ENCODE measurements at regions not wholly inside any gene's neighbourhood (a gene's known extent, or its start where the extent isn't known, plus 50 kb on each side); places are given as distances from the start of the nearest gene placed in this dataset.

DNA sequence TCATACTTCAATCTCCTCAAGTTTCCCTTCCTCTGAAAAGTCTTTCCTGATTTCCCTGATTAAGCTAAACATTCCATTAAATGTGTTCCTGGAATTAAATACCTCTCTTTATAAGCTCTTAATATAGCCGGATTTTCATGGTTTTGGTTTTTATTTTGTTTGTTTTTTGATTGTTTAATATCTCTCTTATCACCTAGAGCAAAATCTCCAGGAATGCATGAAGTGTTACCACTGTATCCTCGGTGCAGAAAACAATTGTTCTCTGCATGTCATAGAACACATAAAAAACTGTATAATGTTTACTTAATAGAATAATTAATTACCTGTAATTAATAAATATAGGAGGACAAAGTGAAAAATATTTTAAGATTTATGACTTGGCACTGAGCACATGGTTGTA lies 86.2 kb downstream of the PCDH18 start:
- Histone ChIP-seq H4K20me1 (ENCODE audit: insufficient read depth, low read length) (no peaks in the 10 kb centered on the region), H2BK120ac (ENCODE audit: low read depth, low read length) (no peak overlapping the region), H3K18ac (ENCODE audit: low read depth, low read length) (no peak overlapping the region), H3K27ac (ENCODE audit: insufficient read depth, low read length) (no peak overlapping the region), H2BK20ac (ENCODE audit: low read depth, low read length) (no peak overlapping the region), H3K23ac (ENCODE audit: low read depth, low read length) (no peak overlapping the region), H2BK15ac (ENCODE audit: low read depth, low read length) (no peak overlapping the region), H2BK5ac (ENCODE audit: low read depth, low read length, poor library complexity, severe bottlenecking) (no peak overlapping the region), H2AK5ac (ENCODE audit: low read depth, low read length) (no peak overlapping the region), H3K9me3 (ENCODE audit: control insufficient read depth, insufficient read depth, low read length) (no peaks in the 10 kb centered on the region), H3K56ac (ENCODE audit: extremely low read depth, insufficient read depth, low read length) (no peak overlapping the region), H2AK9ac (replicated peaks; ENCODE audit: low read depth, low read length, poor library complexity) (no peak overlapping the region), H4K8ac (ENCODE audit: low read depth in 2 of 2, low read length in 2 of 2) (no peak overlapping the region), H3K4me3 (ENCODE audit: insufficient read depth, low read depth, low read length) (no peak overlapping the region), H3K4me2 (ENCODE audit: low read depth, low read length) (no peak overlapping the region), H3K9ac (ENCODE audit: low read depth, low read length) (no peak overlapping the region), H3K14ac (replicated peaks; ENCODE audit: low read depth, low read length) (no peak overlapping the region), H2AFZ (replicated peaks; ENCODE audit: low read length, poor library complexity) (no peak overlapping the region), H4K91ac (ENCODE audit: insufficient read depth, low read depth, low read length) (no peak overlapping the region), H3K36me3 (ENCODE audit: control insufficient read depth, insufficient read depth, low read length) (no peaks in the 10 kb centered on the region), H3K79me1 (ENCODE audit: low read depth in 1 of 2, low read length in 2 of 2) (no peaks in the 10 kb centered on the region), H3K4me1 (ENCODE audit: control insufficient read depth, insufficient read depth, low read length) (no peaks in the 10 kb centered on the region), H3K9me1 (ENCODE audit: insufficient read depth, low read length) (no peaks in the 10 kb centered on the region), H3K27me3 (ENCODE audit: control insufficient read depth, insufficient read depth, low read length) (no peaks in the 10 kb centered on the region), H4K5ac (ENCODE audit: low read depth, low read length) (no peak overlapping the region), H3K4ac (ENCODE audit: low read depth, low read length) (no peak overlapping the region)
- ATAC-seq (ENCODE audit: low read depth) = no peak
- ChIA-PET CTCF (interaction anchor here (0.6 kb wide), 1 partner anchor 276 kb away, joined by 3 read pairs; no protein-coding TSS in a partner anchor), POLR2A (ENCODE audit: unreplicated experiment) (no interaction called here)
- TF ChIP-seq RCOR1 (IDR thresholded peaks at IDR 0.05; ENCODE audit: insufficient replicate concordance, low read length) (no peak), POLR2A (IDR thresholded peaks at IDR 0.05; ENCODE audit: low read depth, low read length) (no peak), CEBPB (IDR thresholded peaks at IDR 0.05; ENCODE audit: low read depth, low read length) (no peak), BHLHE40 (IDR thresholded peaks at IDR 0.05; ENCODE audit: low read depth, low read length) (no peak), MXI1 (IDR thresholded peaks at IDR 0.05; ENCODE audit: borderline replicate concordance, low read depth, low read length) (no peak), NFE2L2 (IDR thresholded peaks at IDR 0.05; ENCODE audit: low read depth, low read length) (no peak), FOS (IDR thresholded peaks at IDR 0.05; ENCODE audit: low read depth, low read length) (no peak), MAZ (IDR thresholded peaks at IDR 0.05; ENCODE audit: borderline replicate concordance, low read depth, low read length) (no peak), USF2 (IDR thresholded peaks at IDR 0.05; ENCODE audit: low read depth, low read length) (no peak), RFX5 (IDR thresholded peaks at IDR 0.05; ENCODE audit: low read depth, low read length) (no peak)
- TF ChIP-seq, protein P1, sequence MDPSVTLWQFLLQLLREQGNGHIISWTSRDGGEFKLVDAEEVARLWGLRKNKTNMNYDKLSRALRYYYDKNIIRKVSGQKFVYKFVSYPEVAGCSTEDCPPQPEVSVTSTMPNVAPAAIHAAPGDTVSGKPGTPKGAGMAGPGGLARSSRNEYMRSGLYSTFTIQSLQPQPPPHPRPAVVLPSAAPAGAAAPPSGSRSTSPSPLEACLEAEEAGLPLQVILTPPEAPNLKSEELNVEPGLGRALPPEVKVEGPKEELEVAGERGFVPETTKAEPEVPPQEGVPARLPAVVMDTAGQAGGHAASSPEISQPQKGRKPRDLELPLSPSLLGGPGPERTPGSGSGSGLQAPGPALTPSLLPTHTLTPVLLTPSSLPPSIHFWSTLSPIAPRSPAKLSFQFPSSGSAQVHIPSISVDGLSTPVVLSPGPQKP (IDR thresholded peaks at IDR 0.05; ENCODE audit: borderline replicate concordance, low read depth, low read length) = no peak
- dilution Hi-C loops (cut with HindIII; ENCODE audit: low sequenced_read_pairs, unreplicated experiment) = no loop called here
- DNase-seq = no peak
- no TSS peak for BruUV-seq (replicated peaks)
- in situ Hi-C loops (cut with MboI; ENCODE audit: low sequenced_read_pairs) = no loop called here
- intact Hi-C loops (cut with micrococcal nuclease) = no loop called here
- WGBS, 2 experiments (ENCODE audit: extremely low coverage in 2 of 2, insufficient read length in 1 of 2) = no CpG with 5 or more reads among the region's 2 CpGs

Data from IMR-90 (cell line).